ENCODE measurements at regions not wholly inside any gene's neighbourhood (a gene's known extent, or its start where the extent isn't known, plus 50 kb on each side); places are given as distances from the start of the nearest gene placed in this dataset.

GRCh38 chr16:7236824-7237410 lies 95.7 kb upstream of the RBFOX1 start:
- TF ChIP-seq CTCF (IDR thresholded peaks at IDR 0.05) (no peak), POLR2A (IDR thresholded peaks at IDR 0.05) (no peak)

All from heart left ventricle (tissue), 13 donors.